A673 (cell line): ENCODE measurements at regions not wholly inside any gene's neighbourhood (a gene's known extent, or its start where the extent isn't known, plus 50 kb on each side); places are given as distances from the start of the nearest gene placed in this dataset.

Source experiments
- BruUV-seq: library from RNA; stranded (reverse); fragments of 400-500 nt; replicated peaks from 2 replicates; lab custom pipeline; 2021; lab: Mats Ljungman, UMichigan
- CTCF ChIA-PET: fragments of 300-600 bp; sonication (Branson Sonifier 250); formaldehyde crosslinking; loops from one replicate; lab custom pipeline; 2022; ENCODE audit warnings: antibody characterized with exemption; lab: Charles Lee
- POLR2A ChIA-PET: fragments of 300-600 bp; sonication (Branson Sonifier 250); formaldehyde crosslinking; loops from one replicate; lab custom pipeline; 2022; ENCODE audit warnings: antibody characterized with exemption; ENCODE audit not compliant: low non-redundant PET; lab: Charles Lee
- DNase-seq: peaks from one replicate; pipeline ENCODE4 v3.0.0-alpha.2; 2015; ENCODE audit warnings: low spot score
- H3K27ac ChIP-seq: fragments of 200-600 bp; sonication (generic); 2 replicates; pipeline ENCODE4 v1.5.1; 2016; ENCODE audit warnings: mixed run types, low read depth, mild to moderate bottlenecking, mixed read lengths, antibody characterized with exemption, low read length; ENCODE audit not compliant: poor library complexity, severe bottlenecking
- H3K27me3 ChIP-seq: fragments of 200-600 bp; sonication (generic); replicated peaks from 2 replicates; pipeline ENCODE4 v1.6.1; 2017; ENCODE audit warnings: mixed run types, low read depth, mild to moderate bottlenecking, mixed read lengths, antibody characterized with exemption, low read length; ENCODE audit not compliant: insufficient read depth, poor library complexity
- H3K36me3 ChIP-seq: fragments of 200-600 bp; sonication (generic); 2 replicates; pipeline ENCODE4 v1.6.1; 2016; ENCODE audit warnings: mixed run types, mild to moderate bottlenecking, mixed read lengths, antibody characterized with exemption, low read length; ENCODE audit not compliant: insufficient read depth, poor library complexity, severe bottlenecking
- H3K4me1 ChIP-seq: fragments of 200-600 bp; sonication (generic); 2 replicates; pipeline ENCODE4 v1.6.1; 2017; ENCODE audit warnings: mixed run types, mild to moderate bottlenecking, mixed read lengths, antibody characterized with exemption, low read length; ENCODE audit not compliant: insufficient read depth, poor library complexity, severe bottlenecking
- H3K4me3 ChIP-seq: fragments of 200-600 bp; sonication (generic); 2 replicates; pipeline ENCODE4 v1.5.1; 2016; ENCODE audit warnings: low read depth, mixed run types, mild to moderate bottlenecking, mixed read lengths, low read length; ENCODE audit not compliant: poor library complexity, severe bottlenecking
- H3K9me3 ChIP-seq: fragments of 200-600 bp; sonication (generic); 2 replicates; pipeline ENCODE4 v1.6.1; 2016; ENCODE audit warnings: mixed run types, low read depth, mild to moderate bottlenecking, mixed read lengths, antibody characterized with exemption, low read length; ENCODE audit not compliant: poor library complexity, severe bottlenecking
- EZH2 ChIP-seq: fragments of 200-600 bp; sonication (generic); IDR thresholded peaks from 2 replicates; pipeline ENCODE4 v1.6.1; 2017; ENCODE audit warnings: borderline replicate concordance, low read depth, mild to moderate bottlenecking, mixed read lengths, antibody characterized with exemption, low read length; ENCODE audit not compliant: poor library complexity, severe bottlenecking
- intact Hi-C: fragments of 100-400 bp; cut with micrococcal nuclease; formaldehyde crosslinking; loops from one replicate; pipeline ENCODE4 v1.10.0; 2022; ENCODE audit not compliant: unreplicated experiment
- TF ChIP-seq, protein P1 (sequence below): fragments of 300-800, 200-600 bp; sonication (generic); conservative IDR thresholded peaks from 2 replicates; pipeline ENCODE4 v1.5.1; 2017; ENCODE audit warnings: low read depth, mild to moderate bottlenecking, antibody characterized with exemption, low read length, moderate library complexity, mixed read lengths

DNA sequence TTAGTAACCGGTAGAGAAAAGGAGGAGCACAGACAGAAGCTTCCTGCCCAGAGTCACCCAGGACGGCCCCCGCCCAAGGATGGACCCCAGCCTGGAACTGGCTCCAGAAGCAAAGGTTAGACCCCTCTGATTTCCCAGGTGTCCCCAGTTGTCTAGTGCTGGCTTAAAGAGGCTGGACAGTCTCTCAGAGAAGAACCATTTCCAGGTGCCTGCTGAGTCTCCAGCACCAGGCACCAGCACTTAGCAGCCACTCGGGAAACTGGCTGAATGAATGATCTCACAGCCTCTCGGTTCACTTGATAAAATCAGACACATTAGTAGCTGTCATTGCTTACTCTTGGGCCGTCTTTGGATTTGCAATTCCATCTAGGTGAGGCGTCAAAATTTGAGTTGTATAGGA lies 139.7 kb upstream of the HES1 start:
- intact Hi-C loops: no loop called here
- Histone ChIP-seq H3K9me3 (no peaks in the 10 kb centered on the region), H3K36me3 (no peaks in the 10 kb centered on the region), H3K27me3 (no peaks in the 10 kb centered on the region), H3K27ac (no peak overlapping the region), H3K4me1 (peaks cover 4% of the 10 kb centered on the region), H3K4me3 (no peak overlapping the region)
- ChIA-PET POLR2A (no interaction called here), CTCF (no interaction called here)
- no peak for DNase-seq
- no peak for TF ChIP-seq EZH2
- TF ChIP-seq, protein P1, sequence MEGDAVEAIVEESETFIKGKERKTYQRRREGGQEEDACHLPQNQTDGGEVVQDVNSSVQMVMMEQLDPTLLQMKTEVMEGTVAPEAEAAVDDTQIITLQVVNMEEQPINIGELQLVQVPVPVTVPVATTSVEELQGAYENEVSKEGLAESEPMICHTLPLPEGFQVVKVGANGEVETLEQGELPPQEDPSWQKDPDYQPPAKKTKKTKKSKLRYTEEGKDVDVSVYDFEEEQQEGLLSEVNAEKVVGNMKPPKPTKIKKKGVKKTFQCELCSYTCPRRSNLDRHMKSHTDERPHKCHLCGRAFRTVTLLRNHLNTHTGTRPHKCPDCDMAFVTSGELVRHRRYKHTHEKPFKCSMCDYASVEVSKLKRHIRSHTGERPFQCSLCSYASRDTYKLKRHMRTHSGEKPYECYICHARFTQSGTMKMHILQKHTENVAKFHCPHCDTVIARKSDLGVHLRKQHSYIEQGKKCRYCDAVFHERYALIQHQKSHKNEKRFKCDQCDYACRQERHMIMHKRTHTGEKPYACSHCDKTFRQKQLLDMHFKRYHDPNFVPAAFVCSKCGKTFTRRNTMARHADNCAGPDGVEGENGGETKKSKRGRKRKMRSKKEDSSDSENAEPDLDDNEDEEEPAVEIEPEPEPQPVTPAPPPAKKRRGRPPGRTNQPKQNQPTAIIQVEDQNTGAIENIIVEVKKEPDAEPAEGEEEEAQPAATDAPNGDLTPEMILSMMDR: no peak
- no TSS peak for BruUV-seq

DNA sequence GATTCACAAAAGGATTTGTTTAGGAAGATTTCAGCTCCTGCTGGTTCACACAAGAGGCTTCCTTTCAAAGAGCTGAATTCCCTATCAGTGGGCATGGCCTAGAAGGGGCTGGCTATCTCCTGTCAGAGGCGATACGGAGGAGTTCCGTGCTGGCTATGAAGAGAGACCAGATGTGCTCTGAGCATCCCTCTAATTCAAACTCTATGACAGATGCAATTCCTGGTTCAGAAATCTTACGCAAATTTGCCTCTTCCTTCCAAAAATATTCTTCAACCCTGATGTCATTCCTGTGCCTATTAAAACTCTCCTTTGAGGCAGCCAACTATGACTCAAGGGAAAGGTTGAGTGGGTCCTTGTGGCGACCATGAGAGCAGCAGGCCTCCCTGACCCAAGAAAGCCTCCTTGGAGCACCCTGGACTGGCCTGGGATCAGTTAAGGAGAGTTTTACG lies 139.3 kb upstream of the HES1 start:
- ChIA-PET CTCF (no interaction called here), POLR2A (no interaction called here)
- DNase-seq: no peak
- Histone ChIP-seq H3K36me3 (no peaks in the 10 kb centered on the region), H3K9me3 (no peaks in the 10 kb centered on the region), H3K27ac (no peak overlapping the region), H3K4me3 (no peak overlapping the region), H3K27me3 (no peaks in the 10 kb centered on the region), H3K4me1 (peaks cover 4% of the 10 kb centered on the region)
- TF ChIP-seq, protein P1: no peak
- no peak for TF ChIP-seq EZH2
- no TSS peak for BruUV-seq
- intact Hi-C loops: no loop called here

DNA sequence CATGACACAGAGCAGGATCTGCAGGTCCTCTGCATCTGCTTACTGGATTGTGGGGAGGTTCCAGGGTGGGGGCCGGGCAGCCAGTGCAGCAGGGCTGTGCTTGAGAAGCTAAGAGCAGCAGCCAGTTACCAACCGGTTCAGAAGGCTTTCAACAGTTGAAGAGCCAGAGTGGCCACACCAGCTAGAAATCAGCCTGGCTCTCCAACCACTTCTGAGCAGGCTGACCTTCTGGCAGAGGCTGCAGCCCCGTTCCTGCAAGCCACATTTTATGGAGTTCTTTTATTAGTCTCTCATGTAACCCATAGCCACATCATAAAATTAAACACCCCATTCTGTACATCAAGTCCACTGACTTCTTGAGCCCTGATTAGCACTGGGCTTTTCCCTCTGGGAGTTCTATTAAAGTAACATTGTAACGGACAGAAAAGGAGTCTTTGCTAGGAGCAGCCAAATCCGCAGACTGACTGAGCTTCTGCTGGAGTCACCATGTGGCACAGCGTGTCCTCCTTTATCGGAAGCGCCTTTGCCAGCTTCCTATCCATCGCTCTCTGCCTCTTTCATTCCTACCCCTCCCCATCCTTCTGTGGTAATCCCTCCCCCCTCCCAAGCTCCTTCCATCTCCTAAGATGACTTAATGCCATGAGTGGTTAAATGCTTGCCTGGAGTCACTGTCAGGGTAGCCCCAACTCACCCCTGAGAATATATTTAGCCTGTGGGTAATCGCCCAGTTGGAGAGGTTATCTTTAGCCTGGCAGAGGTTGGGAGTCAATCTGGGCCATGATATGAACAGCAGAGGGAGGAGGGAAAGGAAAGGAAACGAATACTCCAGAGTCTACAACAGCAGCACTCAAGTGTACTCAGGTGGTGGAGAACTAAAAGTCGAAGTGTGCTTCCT lies 138.5 kb upstream of the HES1 start:
- H3K27me3 ChIP-seq: no peaks in the 10 kb centered on the region
- H3K4me3 ChIP-seq: no peak overlapping the region
- H3K27ac ChIP-seq: no peak overlapping the region
- BruUV-seq: no TSS peak
- TF ChIP-seq EZH2: no peak
- TF ChIP-seq, protein P1: no peak
- H3K36me3 ChIP-seq: no peaks in the 10 kb centered on the region
- no peak for DNase-seq
- H3K9me3 ChIP-seq: no peaks in the 10 kb centered on the region
- intact Hi-C loops: no loop called here
- peaks cover 4% of the 10 kb centered on the region for H3K4me1 ChIP-seq
- CTCF ChIA-PET: no interaction called here
- POLR2A ChIA-PET: no interaction called here
